ENCODE measurements at regions not wholly inside any gene's neighbourhood (a gene's known extent, or its start where the extent isn't known, plus 50 kb on each side); places are given as distances from the start of the nearest gene placed in this dataset.
A peak's percentile ranks its signal among the peaks of the same experiment; 100 is the strongest.

DNA sequence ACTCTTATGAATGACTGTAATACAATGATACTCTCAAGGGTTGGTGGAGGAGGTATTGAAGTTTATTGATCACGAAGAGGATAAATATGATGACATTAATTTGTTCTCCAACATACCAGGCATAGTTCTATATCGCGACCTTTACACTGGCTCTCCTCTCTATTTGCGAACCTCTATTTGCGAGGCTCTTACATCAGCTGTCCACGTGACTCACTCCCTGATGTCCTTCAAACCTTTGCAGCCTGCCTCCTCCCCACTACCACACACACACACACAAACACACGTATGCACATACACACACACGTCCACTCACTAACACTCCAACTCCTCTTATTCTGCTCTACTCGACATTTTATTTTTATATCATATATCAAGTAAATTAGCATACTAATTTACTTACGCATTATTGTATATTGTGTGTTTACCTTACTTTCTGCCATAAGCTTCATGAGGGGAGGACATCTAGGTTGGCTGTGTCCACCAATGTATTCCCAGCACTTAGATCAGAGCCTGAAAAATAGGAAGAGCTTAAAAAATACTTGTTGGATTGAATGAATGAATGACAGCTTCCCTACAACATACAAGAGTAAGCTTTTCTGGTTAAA, 53.3 kb upstream of the TNFRSF21 start (continued):
- TF ChIP-seq, protein P1, sequence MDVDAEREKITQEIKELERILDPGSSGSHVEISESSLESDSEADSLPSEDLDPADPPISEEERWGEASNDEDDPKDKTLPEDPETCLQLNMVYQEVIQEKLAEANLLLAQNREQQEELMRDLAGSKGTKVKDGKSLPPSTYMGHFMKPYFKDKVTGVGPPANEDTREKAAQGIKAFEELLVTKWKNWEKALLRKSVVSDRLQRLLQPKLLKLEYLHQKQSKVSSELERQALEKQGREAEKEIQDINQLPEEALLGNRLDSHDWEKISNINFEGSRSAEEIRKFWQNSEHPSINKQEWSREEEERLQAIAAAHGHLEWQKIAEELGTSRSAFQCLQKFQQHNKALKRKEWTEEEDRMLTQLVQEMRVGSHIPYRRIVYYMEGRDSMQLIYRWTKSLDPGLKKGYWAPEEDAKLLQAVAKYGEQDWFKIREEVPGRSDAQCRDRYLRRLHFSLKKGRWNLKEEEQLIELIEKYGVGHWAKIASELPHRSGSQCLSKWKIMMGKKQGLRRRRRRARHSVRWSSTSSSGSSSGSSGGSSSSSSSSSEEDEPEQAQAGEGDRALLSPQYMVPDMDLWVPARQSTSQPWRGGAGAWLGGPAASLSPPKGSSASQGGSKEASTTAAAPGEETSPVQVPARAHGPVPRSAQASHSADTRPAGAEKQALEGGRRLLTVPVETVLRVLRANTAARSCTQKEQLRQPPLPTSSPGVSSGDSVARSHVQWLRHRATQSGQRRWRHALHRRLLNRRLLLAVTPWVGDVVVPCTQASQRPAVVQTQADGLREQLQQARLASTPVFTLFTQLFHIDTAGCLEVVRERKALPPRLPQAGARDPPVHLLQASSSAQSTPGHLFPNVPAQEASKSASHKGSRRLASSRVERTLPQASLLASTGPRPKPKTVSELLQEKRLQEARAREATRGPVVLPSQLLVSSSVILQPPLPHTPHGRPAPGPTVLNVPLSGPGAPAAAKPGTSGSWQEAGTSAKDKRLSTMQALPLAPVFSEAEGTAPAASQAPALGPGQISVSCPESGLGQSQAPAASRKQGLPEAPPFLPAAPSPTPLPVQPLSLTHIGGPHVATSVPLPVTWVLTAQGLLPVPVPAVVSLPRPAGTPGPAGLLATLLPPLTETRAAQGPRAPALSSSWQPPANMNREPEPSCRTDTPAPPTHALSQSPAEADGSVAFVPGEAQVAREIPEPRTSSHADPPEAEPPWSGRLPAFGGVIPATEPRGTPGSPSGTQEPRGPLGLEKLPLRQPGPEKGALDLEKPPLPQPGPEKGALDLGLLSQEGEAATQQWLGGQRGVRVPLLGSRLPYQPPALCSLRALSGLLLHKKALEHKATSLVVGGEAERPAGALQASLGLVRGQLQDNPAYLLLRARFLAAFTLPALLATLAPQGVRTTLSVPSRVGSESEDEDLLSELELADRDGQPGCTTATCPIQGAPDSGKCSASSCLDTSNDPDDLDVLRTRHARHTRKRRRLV (CRISPR knock-in tag; IDR thresholded peaks at IDR 0.05): 0 out of 2 replicates have a peak, but pooled peaks have one; percentile 29
- TF ChIP-seq ZNF543 (CRISPR knock-in tag; IDR thresholded peaks at IDR 0.05) (no peak), RAD21 (CRISPR knock-in tag; IDR thresholded peaks at IDR 0.05) (no peak), SRSF9 (IDR thresholded peaks at IDR 0.05; ENCODE audit: borderline replicate concordance, insufficient read depth, low read depth, low read length, poor library complexity, severe bottlenecking) (no peak), NRL (CRISPR knock-in tag; IDR thresholded peaks at IDR 0.05; ENCODE audit: borderline replicate concordance) (no peak), ZBTB3 (CRISPR knock-in tag; IDR thresholded peaks at IDR 0.05; ENCODE audit: borderline replicate concordance, low read depth) (no peak), ELF3 (CRISPR knock-in tag; IDR thresholded peaks at IDR 0.05) (peak; percentile 68), NCOA2 (CRISPR knock-in tag; IDR thresholded peaks at IDR 0.05) (peak; percentile 86), PAF1 (CRISPR knock-in tag; IDR thresholded peaks at IDR 0.05) (no peak), YEATS4 (CRISPR knock-in tag; IDR thresholded peaks at IDR 0.05; ENCODE audit: borderline replicate concordance) (no peak), SOX13 (IDR thresholded peaks at IDR 0.05) (peak; percentile 47; the same call in 1 of the 2 replicates), SOX13 (CRISPR knock-in tag; conservative IDR thresholded peaks at IDR 0.05 in 1 of 2, IDR thresholded peaks at IDR 0.05 in 1 of 2) (peak; percentile 27 to 74; a peak in 2 of 4 replicates), EHMT2 (IDR thresholded peaks at IDR 0.05; ENCODE audit: borderline replicate concordance, low read depth, low read length) (peak; percentile 34; the same call in 1 of the 2 replicates)
- TF ChIP-seq, protein P2, sequence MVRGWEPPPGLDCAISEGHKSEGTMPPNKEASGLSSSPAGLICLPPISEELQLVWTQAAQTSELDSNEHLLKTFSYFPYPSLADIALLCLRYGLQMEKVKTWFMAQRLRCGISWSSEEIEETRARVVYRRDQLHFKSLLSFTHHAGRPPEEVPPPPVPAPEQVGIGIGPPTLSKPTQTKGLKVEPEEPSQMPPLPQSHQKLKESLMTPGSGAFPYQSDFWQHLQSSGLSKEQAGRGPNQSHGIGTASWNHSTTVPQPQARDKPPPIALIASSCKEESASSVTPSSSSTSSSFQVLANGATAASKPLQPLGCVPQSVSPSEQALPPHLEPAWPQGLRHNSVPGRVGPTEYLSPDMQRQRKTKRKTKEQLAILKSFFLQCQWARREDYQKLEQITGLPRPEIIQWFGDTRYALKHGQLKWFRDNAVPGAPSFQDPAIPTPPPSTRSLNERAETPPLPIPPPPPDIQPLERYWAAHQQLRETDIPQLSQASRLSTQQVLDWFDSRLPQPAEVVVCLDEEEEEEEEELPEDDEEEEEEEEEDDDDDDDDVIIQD (CRISPR knock-in tag; IDR thresholded peaks at IDR 0.05; ENCODE audit: low read depth): peak; percentile 96
- TF ChIP-seq, protein P3, sequence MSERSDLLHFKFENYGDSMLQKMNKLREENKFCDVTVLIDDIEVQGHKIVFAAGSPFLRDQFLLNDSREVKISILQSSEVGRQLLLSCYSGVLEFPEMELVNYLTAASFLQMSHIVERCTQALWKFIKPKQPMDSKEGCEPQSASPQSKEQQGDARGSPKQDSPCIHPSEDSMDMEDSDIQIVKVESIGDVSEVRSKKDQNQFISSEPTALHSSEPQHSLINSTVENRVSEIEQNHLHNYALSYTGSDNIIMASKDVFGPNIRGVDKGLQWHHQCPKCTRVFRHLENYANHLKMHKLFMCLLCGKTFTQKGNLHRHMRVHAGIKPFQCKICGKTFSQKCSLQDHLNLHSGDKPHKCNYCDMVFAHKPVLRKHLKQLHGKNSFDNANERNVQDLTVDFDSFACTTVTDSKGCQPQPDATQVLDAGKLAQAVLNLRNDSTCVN (CRISPR knock-in tag; IDR thresholded peaks at IDR 0.05; ENCODE audit: borderline replicate concordance): no peak
- TF ChIP-seq, protein P4, sequence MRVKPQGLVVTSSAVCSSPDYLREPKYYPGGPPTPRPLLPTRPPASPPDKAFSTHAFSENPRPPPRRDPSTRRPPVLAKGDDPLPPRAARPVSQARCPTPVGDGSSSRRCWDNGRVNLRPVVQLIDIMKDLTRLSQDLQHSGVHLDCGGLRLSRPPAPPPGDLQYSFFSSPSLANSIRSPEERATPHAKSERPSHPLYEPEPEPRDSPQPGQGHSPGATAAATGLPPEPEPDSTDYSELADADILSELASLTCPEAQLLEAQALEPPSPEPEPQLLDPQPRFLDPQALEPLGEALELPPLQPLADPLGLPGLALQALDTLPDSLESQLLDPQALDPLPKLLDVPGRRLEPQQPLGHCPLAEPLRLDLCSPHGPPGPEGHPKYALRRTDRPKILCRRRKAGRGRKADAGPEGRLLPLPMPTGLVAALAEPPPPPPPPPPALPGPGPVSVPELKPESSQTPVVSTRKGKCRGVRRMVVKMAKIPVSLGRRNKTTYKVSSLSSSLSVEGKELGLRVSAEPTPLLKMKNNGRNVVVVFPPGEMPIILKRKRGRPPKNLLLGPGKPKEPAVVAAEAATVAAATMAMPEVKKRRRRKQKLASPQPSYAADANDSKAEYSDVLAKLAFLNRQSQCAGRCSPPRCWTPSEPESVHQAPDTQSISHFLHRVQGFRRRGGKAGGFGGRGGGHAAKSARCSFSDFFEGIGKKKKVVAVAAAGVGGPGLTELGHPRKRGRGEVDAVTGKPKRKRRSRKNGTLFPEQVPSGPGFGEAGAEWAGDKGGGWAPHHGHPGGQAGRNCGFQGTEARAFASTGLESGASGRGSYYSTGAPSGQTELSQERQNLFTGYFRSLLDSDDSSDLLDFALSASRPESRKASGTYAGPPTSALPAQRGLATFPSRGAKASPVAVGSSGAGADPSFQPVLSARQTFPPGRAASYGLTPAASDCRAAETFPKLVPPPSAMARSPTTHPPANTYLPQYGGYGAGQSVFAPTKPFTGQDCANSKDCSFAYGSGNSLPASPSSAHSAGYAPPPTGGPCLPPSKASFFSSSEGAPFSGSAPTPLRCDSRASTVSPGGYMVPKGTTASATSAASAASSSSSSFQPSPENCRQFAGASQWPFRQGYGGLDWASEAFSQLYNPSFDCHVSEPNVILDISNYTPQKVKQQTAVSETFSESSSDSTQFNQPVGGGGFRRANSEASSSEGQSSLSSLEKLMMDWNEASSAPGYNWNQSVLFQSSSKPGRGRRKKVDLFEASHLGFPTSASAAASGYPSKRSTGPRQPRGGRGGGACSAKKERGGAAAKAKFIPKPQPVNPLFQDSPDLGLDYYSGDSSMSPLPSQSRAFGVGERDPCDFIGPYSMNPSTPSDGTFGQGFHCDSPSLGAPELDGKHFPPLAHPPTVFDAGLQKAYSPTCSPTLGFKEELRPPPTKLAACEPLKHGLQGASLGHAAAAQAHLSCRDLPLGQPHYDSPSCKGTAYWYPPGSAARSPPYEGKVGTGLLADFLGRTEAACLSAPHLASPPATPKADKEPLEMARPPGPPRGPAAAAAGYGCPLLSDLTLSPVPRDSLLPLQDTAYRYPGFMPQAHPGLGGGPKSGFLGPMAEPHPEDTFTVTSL (CRISPR knock-in tag; IDR thresholded peaks at IDR 0.05; ENCODE audit: borderline replicate concordance): peak; percentile 77

All from HepG2 (cell line).